A172 (cell line): ENCODE measurements at regions not wholly inside any gene's neighbourhood (a gene's known extent, or its start where the extent isn't known, plus 50 kb on each side); places are given as distances from the start of the nearest gene placed in this dataset.

Experiments
- DNase-seq: peaks from one replicate; pipeline ENCODE4 v3.0.0-alpha.2; 2015; ENCODE audit warnings: low spot score

DNA sequence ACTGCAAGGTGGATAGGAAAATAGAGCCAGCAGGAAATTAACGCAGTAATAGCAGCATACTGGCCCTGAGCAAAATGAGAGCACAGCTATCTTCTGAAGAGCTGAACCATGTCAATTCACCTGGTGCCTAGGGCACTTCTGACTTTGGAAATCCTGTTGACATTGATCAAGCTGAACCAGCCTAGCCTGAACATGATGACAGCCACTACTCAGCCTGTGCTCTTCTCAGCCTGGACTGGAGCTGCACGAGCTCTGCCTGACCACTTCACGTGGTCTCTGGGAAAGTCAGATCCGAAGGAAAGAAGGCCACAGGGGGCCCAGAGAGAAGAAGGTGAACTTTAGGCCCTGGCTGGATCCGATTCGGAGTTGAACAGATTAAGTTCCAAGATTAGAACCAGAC lies 421.9 kb downstream of the LPIN1 start:
- DNase-seq: no peak

DNA sequence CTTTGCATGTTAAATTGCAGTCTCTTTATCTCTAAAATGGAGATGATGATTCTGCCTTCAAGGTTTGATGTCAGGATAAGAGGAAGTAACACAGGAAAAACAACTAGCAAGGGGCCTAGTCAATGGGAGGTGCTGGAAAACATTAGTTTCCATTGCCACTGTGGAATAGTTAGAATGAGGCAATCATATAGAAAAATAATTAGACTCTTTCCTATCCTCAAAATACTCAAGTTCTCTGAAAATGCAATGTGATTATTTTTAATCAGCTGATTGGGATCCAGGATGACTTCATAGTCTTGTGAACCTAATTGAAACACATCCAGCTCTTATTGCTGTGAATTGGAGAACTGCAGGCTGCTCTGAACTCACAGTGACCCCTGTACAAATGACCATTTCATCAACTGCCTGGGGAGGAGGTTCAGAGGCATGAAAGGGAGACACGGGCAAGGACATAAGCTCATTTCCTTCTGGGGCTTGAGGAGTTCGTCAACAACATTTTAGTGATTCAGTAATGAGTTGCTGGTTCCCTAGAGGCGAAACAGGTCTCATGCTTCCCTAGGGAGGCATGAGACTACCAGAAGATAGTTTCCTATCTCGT lies 422.5 kb downstream of the LPIN1 start:
- DNase-seq: peak; percentile 55

DNA sequence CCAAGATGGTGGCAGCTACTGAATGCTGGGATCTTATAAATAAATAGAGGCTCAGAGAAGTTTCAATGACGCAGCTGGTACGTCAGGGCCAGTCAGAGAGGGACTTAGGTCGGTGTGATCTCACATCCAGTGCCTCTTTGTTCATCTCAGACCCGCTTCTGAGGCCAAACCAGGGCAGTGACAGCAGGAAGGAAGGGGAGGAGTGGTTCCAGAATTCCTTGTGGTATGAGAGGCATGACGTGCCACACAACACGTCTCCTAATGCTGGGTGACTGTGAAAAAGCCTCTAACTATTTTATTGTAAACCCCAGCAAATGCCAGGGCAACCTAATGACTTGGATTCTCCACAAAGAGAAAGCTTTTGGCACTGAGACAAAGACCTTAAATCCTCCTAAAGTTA lies 423.3 kb downstream of the LPIN1 start:
- DNase-seq: peak; percentile 75

DNA sequence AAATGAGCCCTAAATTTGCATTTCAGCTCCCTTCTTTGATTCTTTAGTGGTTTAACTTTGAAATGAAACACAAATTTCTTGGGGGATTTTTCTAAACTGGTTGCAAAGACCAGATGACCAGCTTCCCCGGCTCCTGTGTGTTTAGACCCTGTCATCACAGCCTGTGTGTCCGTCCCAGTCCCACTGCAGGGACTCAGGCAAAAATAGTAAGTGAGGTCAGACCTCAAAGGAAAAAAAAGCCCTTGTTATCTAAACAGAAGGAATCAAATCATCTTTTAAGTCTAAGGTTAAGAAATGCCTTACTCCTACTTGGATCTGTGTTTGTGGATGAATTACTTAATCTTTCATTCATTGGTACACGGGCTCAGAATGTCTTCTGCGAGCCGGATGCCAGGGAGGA lies 423.7 kb downstream of the LPIN1 start:
- no peak for DNase-seq

DNA sequence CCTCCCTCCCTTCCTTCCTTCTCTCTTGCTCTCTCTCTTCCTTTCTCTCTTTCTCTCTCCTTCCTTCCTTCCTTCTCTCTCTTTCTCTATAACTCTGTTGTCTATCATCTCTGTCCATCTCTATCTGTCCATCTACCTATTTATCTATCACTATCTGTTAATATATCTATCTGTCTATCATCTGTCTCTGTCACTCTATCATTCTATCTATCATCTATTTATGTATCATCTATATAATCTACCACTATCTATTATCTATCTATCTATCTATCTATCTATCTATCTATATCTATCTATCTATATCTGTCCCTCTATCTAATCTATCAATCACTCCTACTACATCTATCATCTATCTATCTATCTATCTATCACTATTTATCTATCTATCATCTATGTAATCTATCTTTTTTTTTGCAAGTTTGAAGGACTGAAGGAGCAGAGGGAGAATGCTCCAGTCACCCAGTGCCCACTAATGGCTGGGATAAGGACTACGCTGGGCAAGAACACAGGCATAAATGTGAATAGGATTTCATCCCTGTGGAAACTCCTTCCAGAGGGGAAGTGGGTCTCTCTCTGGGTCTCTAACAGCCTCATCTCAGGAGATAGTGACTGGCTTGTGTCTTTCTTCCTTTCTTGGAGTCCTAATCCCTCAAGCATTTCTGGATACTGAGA lies 427.0 kb downstream of the LPIN1 start:
- no peak for DNase-seq

DNA sequence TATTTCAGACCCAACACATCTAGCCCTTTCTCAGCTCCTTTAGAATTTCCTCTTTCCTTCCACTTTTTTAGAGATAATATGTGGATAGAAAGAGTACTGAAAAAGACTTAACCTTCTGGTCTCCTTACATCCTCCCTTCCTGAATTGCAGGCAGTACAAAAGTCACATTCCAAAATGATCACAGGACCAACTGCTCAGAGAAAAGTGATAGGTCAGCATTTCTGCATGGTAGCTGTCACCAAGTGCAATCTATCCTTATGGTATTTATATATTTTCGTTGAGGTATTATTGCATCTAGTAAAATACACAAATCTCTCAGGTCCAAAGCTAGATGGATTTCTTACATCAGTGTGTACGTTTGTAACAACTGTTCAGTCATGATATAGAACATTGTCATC lies 427.5 kb downstream of the LPIN1 start:
- no peak for DNase-seq

DNA sequence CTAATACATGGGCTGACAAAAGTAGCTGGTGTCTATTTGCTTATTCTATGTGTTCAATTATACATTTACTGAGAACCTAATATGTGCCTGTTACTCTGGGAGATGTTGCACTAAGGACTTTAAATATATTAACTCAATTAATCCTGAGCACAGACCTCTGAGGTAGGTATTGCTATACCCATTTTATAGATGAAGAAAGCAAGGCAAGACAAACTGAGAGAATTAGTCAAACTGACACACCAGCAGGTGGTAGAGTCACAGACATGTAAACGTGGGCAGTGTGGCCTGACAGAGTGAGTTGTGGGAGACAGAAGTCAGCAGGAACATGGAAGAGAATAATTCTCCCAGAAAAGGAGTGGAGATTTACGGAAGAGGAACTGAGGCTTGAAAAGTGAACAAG lies 428.9 kb downstream of the LPIN1 start:
- DNase-seq: no peak

DNA sequence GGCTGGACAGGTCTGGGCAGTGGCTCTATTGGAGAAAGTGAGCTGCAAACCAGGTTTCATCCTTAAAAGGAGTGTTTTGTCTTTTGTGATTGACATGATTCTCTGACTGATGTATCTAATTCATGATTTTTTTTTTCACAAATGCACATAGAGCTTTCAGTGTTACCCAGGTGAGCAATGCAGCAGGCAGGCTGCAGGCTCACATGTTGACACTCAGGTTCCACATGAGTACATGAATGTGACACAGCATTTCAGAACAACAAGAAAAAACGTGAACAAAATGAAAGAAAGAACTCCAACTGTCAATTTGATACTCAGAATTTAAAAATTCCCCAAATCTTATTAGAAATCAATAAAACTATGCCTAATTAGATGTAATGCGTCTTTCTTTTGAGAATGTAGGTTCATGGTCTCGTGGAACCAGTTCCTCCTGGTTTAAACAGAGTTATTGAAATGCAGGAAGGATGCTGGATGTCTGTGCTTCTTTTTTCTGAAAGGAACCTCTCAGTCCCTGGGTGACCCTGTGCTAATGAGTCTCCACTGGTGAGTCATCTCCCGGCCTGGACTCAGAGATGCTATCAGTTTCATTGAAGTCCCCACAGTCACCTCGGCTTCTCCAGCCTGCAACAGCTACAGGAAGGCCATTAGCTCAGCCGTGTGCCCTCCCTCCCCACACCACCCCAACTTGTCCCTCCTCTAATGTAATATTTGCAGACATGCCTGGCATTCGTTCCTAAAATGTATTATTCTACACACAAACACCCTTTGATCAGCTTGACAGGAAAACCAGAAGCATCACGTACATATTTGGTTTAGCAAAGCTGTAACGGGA lies 430.4 kb downstream of the LPIN1 start:
- DNase-seq: peak; percentile 88

DNA sequence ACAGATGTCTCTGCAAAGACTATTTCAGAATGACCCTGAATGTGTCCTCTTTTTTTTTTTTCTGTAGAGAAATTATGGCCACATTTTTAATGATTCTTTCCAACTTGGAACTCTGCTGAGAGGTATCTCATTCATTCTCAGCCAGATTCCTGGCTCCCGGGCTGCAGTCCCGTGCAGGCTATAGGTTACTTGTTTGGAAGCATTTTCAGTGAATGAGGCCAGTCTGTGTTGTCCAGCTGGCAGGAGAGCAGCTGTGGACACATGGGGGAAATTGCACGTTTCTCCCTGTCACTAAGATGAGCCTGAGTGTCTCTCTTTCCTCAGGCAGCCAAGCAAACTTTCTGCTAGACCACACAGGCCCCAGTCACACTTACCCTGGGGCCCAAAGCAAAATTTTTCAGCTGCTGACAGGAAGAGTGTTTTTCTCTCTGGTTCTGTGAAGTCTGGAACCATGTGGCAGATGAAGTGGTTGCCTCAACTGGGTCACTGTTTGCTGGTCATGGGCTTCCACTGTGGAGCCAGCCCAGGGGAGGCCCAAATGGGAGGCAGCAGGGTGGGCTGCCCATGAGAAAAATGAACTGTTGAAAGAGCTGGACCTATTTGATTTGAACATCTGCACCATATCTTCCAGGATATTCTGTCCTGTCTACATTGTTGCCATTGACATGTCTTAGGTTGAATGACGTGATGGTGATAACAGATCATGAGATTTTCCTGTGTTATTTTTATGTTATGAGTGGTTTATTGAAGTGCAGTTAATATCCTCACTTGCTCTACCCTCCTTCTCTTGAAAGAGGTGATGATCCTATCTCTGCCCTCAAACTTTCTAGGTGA lies 431.2 kb downstream of the LPIN1 start:
- DNase-seq: no peak

DNA sequence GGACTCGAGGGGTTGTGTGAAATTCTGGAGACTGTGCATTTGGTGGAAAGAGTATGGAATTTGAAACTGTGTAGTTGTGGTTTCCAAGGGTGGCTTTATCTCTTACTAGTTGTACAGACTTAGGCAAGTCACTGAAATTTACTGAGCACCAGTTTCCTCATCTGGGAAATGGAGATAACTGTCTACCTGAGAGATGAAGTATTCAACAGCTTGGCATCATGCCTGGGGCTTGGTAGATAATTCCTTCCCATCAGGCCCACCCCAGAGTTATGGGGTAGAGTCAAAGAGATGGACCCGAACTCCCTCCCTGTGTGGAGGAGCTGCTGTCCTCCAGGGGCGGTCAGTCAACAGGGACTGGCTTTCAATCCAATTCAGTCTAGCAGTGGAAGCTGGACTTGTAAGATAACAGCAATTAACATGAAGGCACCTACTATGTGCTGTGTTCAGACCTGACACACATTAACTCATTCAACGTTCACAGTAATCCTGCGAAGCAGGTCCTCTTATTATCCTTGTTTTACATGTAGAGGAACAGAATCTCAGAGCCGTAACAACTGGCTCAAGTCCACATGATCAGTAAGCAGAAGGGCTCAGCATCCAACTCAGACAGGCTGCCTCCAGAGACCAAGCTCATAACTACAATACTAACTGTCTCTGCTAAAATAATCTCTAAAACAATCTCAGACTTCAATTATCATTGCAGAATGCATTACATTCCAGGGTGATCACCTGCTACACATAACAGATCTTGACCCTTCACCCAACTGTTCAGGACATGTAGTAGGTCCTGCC lies 432.1 kb downstream of the LPIN1 start:
- DNase-seq: no peak

DNA sequence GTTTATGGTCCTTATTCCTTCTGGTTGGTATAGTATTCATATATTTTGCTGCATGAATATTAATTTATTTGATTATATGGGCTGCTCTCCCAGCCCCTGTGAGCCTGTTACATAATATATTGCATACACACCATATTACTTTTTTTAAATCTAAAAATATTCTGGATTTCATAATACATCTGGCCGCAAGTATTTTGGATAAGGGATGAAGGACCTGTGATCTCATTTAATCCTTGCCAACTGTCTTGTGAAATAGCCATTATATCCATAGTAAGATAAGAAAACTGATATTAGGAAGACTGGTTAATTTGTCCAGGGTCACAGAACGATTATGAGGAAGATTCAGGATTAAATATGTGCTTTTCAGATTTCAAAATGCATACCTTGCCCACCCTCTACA lies 433.6 kb downstream of the LPIN1 start:
- DNase-seq: no peak

DNA sequence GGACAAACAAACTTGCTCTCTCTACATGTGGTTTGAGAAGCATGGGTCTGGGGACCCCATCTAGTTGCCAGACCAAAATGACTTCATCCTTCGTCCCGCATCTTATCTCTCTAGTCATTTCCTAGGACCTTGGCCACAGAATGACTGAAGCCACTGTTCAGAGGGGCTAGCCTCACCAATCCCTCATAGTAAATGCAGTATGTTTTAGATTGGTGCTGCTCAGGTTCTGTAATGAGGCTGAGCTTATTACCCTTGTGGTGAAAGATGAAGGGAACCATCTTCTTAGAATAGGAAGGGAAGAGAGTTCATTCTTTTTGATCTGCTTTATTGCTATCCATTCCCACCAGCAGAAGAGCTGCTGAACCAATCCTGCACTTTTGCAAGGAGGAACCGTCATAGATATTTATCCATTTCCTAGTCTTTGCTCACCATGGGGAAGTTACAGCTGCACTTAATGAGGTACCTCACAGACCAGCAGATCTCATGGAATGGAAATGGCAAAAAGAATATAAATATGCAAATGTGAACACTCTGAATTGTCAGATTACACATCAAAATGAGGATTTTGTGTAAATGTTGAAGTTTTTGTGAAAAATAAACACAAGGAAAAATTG lies 436.7 kb downstream of the LPIN1 start:
- no peak for DNase-seq

DNA sequence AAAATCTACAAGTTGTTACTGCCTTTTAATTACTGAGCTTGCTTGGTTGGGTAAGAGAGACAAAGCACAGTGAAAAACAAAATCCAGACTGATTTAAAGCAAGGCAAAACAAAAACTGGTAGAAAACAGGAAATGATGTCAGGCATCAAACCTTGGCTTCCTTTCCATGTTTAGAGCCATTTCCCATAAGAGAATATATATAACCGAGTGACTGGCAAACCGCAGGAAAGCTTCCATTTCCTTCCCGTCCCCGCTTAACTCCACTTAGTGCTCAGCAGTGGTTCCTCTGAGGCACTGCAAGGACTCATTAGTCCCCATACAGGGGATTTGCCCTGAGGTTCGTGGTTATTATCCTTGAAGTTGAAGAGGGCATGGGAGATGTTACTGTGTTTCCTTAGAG lies 446.3 kb downstream of the LPIN1 start:
- no peak for DNase-seq

DNA sequence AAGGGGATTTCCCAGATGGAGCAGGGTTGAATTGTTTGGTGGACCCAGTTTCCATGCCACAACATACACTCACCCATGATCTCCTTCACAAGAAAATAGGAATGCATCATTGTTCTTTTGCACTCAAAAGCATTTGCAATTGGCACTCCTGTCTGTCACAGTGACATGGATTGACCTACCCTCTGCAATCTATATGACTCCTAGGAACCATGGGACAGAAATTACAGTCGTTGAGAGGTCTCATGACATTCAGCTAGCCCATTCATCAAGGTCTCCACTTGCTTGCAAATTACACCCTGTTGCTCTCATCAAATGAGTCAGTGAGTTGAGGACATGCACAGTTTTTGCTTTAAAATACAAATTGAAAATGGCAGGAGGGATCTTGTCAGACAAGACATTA lies 448.5 kb downstream of the LPIN1 start:
- DNase-seq: no peak

DNA sequence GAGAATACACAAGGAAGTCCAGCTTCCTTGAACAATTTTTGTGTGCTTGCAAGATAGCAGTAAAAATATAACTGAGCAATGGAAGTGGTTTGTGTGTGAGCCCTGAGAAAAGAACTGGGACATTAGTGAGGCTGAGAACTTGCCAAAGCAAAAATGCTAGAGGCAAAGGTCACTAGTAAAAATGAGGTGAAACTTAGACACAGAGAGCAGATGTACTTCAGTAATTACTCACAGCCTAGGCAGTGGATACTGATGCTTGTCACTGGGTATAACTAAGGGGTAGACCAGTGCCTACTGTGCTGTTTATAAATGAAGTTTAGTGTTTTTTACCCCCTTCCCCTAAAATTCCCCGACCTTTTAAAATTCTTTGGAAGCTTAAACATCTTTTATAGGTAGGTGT lies 450.1 kb downstream of the LPIN1 start:
- DNase-seq: no peak

DNA sequence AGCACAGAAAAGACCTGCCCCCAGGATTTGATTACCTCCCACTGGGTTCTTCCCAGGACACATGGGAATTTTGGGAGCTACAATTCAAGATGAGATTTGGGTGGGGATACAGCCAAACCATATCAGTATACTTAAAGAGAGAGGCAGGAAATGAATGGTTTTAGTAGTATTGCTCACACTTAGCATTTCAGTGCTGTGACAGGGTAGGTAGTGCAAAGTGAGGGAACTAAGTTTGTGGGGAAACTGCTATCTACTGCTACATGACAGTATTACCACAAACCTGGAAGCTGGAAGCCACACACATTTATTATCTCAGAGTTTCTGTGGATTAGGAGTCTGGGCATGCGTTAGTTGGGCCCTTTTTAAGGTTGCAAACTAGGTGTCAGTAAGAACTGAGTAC lies 450.7 kb downstream of the LPIN1 start:
- DNase-seq: no peak

DNA sequence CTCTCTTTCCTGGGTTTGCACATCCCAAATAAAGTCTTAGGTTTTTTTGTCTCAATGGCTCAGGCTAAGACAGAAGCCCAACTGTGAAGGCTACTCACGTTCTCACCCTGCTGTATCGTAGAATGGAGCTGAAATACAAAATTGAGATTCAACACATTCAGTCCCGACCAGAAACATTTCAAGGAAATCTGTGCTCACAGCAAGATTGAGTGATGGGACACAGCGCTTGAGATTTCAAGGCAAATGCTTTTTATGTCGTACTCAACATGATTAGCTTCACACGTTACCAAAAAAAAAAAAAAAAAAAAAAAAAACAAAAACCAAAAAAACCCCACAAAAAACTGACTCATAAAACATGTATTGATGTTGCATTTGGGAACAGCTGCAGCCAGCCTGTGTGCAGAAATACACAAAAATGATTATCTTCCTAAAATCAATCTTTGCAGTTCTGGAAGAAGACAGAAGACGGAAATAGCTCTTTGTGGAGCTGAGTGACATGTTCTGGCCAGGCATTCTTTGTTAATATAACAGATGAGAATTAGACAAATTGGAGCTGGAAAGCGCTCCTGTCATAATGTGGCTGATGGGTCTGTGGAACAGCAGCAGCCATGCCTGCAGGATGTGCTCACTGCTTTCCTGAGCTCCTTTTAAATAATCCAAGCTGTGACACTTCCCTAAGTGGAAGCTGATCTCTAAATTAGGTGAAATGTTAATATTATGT lies 453.2 kb downstream of the LPIN1 start:
- no peak for DNase-seq

DNA sequence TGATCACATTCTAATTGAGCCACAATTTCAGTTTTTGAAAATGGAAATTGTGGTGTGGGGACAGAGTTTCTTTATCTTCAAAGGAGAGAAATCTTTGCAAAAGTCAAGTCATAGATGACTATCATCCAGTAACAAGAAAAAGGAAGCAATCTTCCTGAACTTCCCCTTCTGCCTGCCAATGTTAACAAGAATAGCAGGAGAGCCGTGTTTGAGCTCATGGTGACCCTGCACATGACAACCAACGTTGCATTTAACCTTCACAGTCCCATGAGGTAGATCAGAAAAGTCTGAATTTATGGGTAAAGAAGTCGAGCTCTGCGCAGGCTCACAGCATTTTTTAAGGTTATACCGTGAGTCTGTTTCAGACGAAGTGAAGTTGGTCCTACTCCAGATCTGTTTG lies 454.9 kb downstream of the LPIN1 start:
- no peak for DNase-seq

DNA sequence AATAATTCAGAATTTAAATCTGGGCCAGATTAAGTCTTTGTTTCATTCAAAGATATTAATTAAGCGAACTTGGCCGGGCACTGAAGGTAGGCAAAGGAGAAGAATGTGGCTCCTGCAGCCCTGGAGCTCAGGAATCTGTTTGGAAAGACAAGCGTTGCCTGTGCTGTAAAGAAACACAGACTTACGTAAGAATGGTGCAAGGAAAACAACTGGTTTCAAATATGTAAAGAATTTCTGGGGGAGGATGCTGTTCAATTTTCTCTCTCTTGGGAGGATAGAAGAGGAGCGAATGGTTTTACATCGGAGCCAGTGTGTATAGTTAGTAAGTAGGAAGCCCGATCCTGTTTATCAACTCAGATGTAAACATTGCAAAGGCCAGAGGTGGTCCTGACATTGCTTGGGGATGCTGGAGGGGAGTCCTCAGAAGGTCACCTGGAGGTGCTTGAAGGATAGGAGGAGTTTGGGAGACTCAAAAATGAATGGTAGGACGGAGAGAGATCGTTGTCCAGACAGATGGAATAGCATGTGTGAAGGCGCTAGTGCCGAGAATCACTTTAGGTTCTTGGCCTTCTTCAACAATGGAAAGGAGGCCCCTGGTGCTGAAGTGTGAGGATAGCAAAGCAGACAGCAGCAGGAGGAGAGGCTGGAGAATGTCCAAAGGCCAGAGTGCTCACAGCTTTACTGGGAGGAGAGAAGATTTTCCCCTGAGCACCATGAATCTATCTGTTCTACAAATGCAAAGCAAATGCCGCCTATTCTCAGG lies 456.1 kb downstream of the LPIN1 start:
- DNase-seq: no peak

DNA sequence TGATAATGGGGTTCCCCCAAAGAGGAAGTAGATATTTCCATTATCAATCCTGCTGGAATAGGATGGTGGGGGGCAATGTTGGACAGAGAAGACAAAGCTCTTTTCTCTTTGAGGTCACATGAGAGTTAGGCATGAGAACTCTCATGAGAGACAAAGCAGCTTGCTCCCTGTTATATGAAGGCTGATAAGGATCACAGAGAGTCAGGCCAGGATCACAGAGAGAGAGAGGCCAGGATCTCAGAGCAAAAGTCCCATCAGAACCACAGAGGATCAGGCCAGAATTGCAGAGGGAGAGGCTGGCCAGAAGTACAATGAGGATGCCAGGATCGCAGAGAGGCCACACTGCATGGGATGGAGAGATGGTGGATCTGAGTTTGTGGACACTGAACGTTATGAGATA lies 457.1 kb downstream of the LPIN1 start:
- no peak for DNase-seq
